SK-N-MC (cell line): ENCODE measurements at regions not wholly inside any gene's neighbourhood (a gene's known extent, or its start where the extent isn't known, plus 50 kb on each side); places are given as distances from the start of the nearest gene placed in this dataset.

Experiments used
- DNase-seq: peaks from one replicate; pipeline ENCODE4 v3.0.0-alpha.2; 2011; ENCODE audit warnings: low read depth, low spot score
- H3K27ac ChIP-seq: fragments of 200-600 bp; sonication (generic); 2 replicates; pipeline ENCODE4 v1.5.1; 2016; ENCODE audit warnings: mixed run types
- H3K36me3 ChIP-seq: fragments of 200-600 bp; sonication (generic); 2 replicates; pipeline ENCODE4 v1.6.1; 2017; ENCODE audit warnings: antibody characterized with exemption, low read length, mixed read lengths; ENCODE audit not compliant: insufficient read depth
- H3K4me3 ChIP-seq: fragments of 200-600 bp; sonication (generic); 2 replicates; pipeline ENCODE4 v1.5.1; 2016
- H3K9ac ChIP-seq: fragments of 200-600 bp; sonication (generic); 2 replicates; pipeline ENCODE4 v1.8.0; 2017; ENCODE audit warnings: mixed run types, mixed read lengths; ENCODE audit not compliant: insufficient read length
- H3K9me3 ChIP-seq: fragments of 200-600 bp; sonication (generic); 2 replicates; pipeline ENCODE4 v1.6.1; 2017; ENCODE audit warnings: low read depth, mild to moderate bottlenecking, antibody characterized with exemption, low read length, moderate library complexity, mixed read lengths
- EZH2 ChIP-seq: fragments of 200-600 bp; sonication (generic); IDR thresholded peaks from one replicate; pipeline ENCODE4 v1.6.1; 2017; ENCODE audit warnings: antibody characterized with exemption
- FOXP2 ChIP-seq: optimal IDR thresholded peaks from 2 replicates; pipeline ENCODE3; 2011; ENCODE audit warnings: mild to moderate bottlenecking, moderate library complexity; ENCODE audit not compliant: insufficient read depth; ENCODE audit errors: extremely low read length, control extremely low read depth
- POLR2AphosphoS5 ChIP-seq: IDR thresholded peaks from 2 replicates; pipeline ENCODE4 v1.6.1; 2012; ENCODE audit warnings: mild to moderate bottlenecking, low read depth, low read length, borderline replicate concordance

- TF ChIP-seq POLR2AphosphoS5 (no peak), FOXP2 (no peak), EZH2 (no peak)
- Histone ChIP-seq H3K27ac (no peak overlapping the region), H3K36me3 (no peaks in the 10 kb centered on the region), H3K9ac (no peak overlapping the region), H3K9me3 (no peaks in the 10 kb centered on the region), H3K4me3 (no peak overlapping the region)
- DNase-seq, result no peak
Observed at GRCh38 chr1:5554111-5554510, 438.1 kb downstream of the NPHP4 start.

GRCh38 chr1:5552787-5553484 lies 439.3 kb downstream of the NPHP4 start:
- TF ChIP-seq POLR2AphosphoS5 (no peak), FOXP2 (no peak), EZH2 (no peak)
- H3K9ac ChIP-seq, result no peak overlapping the region
- no peak overlapping the region for H3K27ac ChIP-seq
- DNase-seq, result no peak
- H3K4me3 ChIP-seq, result no peak overlapping the region
- H3K36me3 ChIP-seq, result no peaks in the 10 kb centered on the region
- no peaks in the 10 kb centered on the region for H3K9me3 ChIP-seq

GRCh38 chr1:5551274-5551975 lies 440.8 kb downstream of the NPHP4 start:
- no peak overlapping the region for H3K27ac ChIP-seq
- TF ChIP-seq POLR2AphosphoS5, result no peak
- TF ChIP-seq FOXP2, result no peak
- DNase-seq, result no peak
- no peaks in the 10 kb centered on the region for H3K36me3 ChIP-seq
- H3K4me3 ChIP-seq, result no peak overlapping the region
- H3K9ac ChIP-seq, result no peak overlapping the region
- no peaks in the 10 kb centered on the region for H3K9me3 ChIP-seq

- no peak overlapping the region for H3K4me3 ChIP-seq
- no peak for DNase-seq
- H3K36me3 ChIP-seq, result no peaks in the 10 kb centered on the region
- H3K27ac ChIP-seq, result no peak overlapping the region
- TF ChIP-seq POLR2AphosphoS5 (no peak), EZH2 (no peak), FOXP2 (no peak)
- no peak overlapping the region for H3K9ac ChIP-seq
- H3K9me3 ChIP-seq, result no peaks in the 10 kb centered on the region
Observed at GRCh38 chr1:5548266-5548665, 444.0 kb downstream of the NPHP4 start.

GRCh38 chr1:5543235-5543634 lies 449.0 kb downstream of the NPHP4 start:
- Histone ChIP-seq H3K4me3 (no peak overlapping the region), H3K9me3 (no peaks in the 10 kb centered on the region), H3K9ac (no peak overlapping the region), H3K36me3 (no peaks in the 10 kb centered on the region), H3K27ac (no peak overlapping the region)
- no peak for DNase-seq
- TF ChIP-seq EZH2 (no peak), FOXP2 (no peak), POLR2AphosphoS5 (no peak)

- no peak for DNase-seq
- H3K36me3 ChIP-seq, result no peaks in the 10 kb centered on the region
- H3K4me3 ChIP-seq, result no peak overlapping the region
- H3K27ac ChIP-seq, result no peak overlapping the region
- TF ChIP-seq EZH2, result no peak
- no peak for TF ChIP-seq POLR2AphosphoS5
- TF ChIP-seq FOXP2, result no peak
- no peaks in the 10 kb centered on the region for H3K9me3 ChIP-seq
- H3K9ac ChIP-seq, result no peak overlapping the region
Observed at GRCh38 chr1:5532811-5533210, 459.4 kb downstream of the NPHP4 start.

- Histone ChIP-seq H3K9me3 (no peaks in the 10 kb centered on the region), H3K9ac (no peak overlapping the region), H3K27ac (no peak overlapping the region), H3K4me3 (no peak overlapping the region), H3K36me3 (no peaks in the 10 kb centered on the region)
- TF ChIP-seq FOXP2 (no peak), POLR2AphosphoS5 (no peak), EZH2 (no peak)
- DNase-seq, result no peak
Observed at GRCh38 chr1:5526822-5527551, 465.2 kb downstream of the NPHP4 start.

GRCh38 chr1:5526385-5526750 lies 465.9 kb downstream of the NPHP4 start:
- DNase-seq, result no peak
- Histone ChIP-seq H3K9ac (no peak overlapping the region), H3K27ac (no peak overlapping the region), H3K4me3 (no peak overlapping the region), H3K36me3 (no peaks in the 10 kb centered on the region), H3K9me3 (no peaks in the 10 kb centered on the region)
- no peak for TF ChIP-seq FOXP2
- TF ChIP-seq POLR2AphosphoS5, result no peak
- TF ChIP-seq EZH2, result no peak
